GM12874 (cell line): ENCODE measurements at regions not wholly inside any gene's neighbourhood (a gene's known extent, or its start where the extent isn't known, plus 50 kb on each side); places are given as distances from the start of the nearest gene placed in this dataset.

Experiments used
- CTCF ChIP-seq: IDR thresholded peaks from 2 replicates; pipeline ENCODE4 v1.5.1; 2011; ENCODE audit warnings: low read depth, mild to moderate bottlenecking, control low read depth, low read length, moderate library complexity; ENCODE audit not compliant: insufficient read depth

- TF ChIP-seq CTCF = no peak
Measured at GRCh38 chr10:4127518-4128315, 342.7 kb upstream of the KLF6 start.

GRCh38 chr10:4125776-4126175 lies 340.8 kb upstream of the KLF6 start:
- no peak for TF ChIP-seq CTCF

DNA sequence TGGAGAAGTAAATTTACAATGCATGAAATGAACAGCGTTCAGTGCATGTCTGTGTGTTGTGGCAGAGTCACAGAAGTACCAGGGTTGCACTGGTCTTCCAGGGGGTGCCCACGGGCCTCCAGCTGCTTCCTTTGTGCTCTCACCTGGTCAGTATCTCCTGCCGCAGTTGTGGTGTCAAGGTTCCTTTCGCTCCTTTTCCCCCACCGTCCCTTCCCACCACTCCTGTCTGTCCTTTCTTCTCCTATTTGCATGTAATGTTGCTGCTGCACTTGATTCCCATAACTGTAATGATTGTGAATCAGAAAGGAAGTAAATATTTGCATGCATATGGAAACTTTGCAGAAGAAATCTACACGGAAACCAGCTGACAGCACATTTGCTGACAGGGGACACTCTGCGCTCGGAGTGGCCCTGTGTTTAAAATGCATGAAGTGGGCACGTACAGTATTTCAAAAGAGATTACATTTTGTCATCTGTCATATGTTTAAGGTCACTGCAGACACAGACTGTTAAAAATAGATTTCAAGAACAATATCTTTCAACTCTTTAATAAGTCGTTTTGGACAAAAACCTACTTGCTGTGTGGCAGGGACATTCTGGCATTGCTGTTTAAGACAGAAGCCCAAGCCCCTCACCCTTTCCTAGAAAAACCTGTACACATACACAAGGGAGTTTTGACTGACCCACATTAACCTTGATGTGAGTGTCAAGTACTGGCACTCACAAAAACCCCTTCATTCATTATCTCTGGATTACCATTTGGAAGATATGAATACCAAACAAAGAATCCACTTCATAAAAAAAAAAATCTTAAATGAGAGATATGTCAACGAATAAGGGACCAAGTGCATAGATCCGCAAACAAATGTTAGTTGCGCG lies 336.7 kb upstream of the KLF6 start:
- TF ChIP-seq CTCF = no peak

DNA sequence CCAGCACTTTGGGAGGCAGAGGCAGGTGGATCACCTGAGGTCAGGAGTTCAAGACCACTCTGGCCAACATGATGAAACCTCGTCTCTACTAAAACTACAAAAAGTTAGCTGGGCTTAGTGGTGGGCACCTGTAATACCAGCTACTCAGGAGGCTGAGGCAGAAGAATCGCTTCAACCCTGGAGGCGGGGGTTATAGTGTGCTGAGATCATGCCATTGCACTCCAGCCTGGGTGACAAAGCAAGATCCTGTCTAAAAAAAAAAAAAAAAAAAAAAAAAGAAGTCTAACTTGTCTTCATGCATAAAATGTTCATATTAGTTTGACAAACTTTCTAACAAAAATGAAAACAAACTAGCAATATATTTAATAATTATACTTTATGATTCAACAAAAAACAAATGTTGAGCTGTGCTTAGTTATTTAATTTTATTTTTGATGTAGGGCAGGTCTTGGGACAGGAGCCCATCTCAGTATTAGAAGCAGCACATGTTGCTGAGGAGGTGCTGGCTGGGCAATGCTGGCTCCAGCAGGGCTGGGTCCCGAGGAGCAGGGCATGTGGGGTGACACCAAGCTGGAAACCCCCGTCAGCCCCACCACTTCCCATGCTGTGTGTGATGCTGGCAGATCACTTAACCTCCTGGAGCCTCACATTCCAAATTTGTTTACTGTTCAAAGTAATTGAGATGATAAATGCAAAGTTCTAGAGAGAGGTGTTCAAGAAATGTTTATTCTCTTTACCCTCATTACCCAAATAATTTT lies 335.3 kb upstream of the KLF6 start:
- TF ChIP-seq CTCF = no peak

GRCh38 chr10:4119107-4119506 lies 334.1 kb upstream of the KLF6 start:
- TF ChIP-seq CTCF = no peak

GRCh38 chr10:4117604-4118003 lies 332.6 kb upstream of the KLF6 start:
- TF ChIP-seq CTCF = no peak

GRCh38 chr10:4111643-4112042 lies 326.6 kb upstream of the KLF6 start:
- TF ChIP-seq CTCF = no peak
